NCI-H1105 treated with DMSO at 0.1 percent for 48 hours (cell line): ENCODE measurements at regions not wholly inside any gene's neighbourhood (a gene's known extent, or its start where the extent isn't known, plus 50 kb on each side); places are given as distances from the start of the nearest gene placed in this dataset.
"Not testable (repeated sequence)": the region's sequence is repeated elsewhere in the genome, so short reads cannot be mapped to it uniquely, and the experiment has no call there.

Experiments
- DNase-seq: peaks from one replicate; lab custom pipeline; 2025; lab: John Stamatoyannopoulos, UW

DNA sequence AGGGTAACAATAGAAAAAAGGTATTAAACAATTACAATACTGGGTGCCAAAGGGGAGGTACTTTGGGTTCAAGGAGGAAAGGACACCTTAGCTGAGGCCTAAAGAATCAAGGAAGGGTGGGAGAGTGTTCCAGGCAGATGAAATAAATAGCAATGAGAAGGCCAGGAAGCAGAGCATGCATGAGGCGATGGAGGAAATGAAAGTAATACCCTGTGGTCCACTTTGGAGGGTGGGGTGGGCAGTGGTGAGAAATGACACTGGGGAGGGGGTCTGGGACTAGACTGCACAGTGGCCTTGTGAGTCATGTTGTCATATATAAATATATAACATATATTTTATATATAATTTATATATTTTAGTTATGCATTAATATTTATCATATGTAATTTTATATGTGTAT, 55.9 kb downstream of the BHLHE40 start:
- DNase-seq, result no peak

DNA sequence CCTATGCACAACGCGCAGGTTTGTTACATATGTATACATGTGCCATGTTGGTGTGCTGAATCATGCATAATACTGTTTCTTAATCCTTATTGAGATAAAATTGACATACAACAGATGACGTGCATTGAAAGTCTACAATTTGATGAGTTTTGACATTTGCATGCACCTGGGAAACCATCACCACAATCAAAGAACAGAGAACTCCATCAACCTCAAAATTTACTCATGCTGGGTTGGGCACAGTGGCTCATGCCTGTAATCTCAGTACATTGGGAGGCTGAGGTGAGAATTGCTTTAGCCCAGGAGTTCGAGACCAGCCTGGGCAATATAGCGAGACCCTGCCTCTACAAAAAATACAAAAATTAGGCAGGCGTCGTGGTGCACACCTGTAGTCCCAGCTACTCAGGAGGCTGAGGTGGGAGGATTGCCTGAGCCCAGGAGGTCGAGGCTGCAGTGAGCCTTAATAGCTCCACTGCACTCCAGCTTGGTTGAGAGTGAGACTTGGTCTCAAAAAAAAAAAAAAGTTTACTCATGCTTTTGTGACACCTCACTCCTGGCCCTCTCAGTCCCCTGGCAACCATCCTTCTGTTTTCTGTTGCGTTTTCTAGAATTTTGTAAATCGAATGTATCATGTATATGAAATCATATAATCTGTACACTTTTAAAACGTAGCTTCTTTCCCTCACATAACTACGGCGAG, 56.6 kb downstream of the BHLHE40 start:
- no peak for DNase-seq

DNA sequence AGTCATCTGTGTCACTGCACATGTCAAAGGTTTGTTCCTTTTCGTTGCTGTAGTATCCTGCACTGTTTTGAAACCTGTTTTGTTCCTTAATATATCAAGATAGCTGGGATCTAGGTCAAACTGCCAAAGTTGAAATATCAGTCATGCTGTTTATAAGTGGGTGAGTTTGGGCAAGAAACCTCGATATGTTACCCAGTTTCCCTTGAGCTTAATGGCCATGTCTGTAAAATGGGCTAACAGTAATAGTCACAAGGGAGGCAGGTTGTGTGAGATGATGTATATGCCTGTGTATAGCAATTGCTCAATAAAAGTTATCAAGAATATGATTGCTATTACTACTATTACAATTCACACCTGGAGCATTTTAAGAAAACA, 57.1 kb downstream of the BHLHE40 start:
- DNase-seq, result no peak

GRCh38 chr3:5036858-5037257, 57.6 kb downstream of the BHLHE40 start:
- DNase-seq, result no peak

DNA sequence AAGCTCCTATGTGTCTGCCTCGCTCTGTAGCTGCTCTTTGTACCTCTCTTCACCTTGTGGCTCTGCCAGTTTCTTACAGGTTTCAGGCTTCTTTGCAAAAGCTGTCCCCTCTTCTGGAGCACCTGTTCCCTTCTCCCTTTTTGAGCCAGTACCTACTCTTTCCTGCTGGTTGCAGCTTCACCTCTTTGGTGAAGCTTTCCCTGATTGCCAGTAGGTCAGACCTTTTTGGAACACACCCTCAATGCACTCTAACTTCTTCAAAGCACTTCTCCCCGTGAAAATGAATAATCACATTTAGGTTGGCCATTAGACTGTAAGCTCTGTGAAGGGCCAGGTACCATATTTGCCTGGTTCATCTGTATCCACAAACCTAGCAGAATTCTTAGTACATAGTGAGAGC, 60.3 kb downstream of the BHLHE40 start:
- no peak for DNase-seq

GRCh38 chr3:5041315-5041714, 62.1 kb downstream of the BHLHE40 start:
- no peak for DNase-seq

DNA sequence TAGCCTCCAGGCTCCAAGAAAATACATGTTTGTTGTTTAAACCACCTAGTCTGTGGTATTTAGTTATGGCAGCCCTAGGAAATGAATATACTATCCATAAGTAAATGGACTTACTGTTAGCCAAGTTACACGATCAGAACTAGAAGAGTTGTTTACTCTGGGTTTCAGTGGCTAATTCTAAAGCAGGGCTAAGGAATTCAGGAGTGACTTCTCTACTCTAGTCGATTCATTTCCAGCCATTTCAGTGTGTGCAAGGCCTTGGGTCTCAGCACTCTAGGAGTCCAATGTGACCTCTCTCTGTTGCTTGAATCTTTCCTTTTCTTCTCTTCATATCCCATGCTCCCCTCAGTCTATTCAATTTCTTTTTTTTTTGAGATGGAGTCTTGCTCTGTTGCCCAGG, 66.7 kb downstream of the BHLHE40 start:
- no peak for DNase-seq

DNA sequence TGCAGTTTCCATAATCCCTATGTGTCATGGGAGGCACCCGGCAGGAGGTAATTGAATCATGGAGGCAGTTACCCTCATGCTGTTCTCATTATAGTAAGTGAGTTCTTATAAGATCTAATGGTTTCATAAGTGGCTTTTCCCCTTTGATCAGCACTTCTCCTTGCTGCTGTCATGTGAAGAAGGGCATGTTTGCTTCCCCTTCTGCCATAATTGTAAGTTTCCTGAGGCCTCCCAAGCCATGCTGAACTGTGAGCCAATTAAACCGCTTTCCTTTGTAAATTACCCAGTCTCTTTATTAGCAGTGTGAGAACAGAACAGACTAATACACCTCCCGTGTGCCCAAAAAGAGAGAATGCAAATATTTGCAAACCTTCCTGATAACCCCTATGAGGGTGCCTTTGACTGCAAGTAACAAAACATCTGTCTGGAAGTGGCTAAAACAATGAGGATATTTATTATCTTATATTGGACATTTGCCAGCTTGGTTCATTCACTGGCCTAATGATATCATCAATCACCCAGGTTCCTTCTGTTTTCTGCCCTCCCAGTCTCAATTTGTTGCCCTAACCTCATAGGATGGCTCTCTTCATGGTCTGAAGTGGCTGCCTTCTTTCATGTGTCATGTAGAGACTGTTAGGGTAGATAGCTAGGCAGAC, 68.7 kb downstream of the BHLHE40 start:
- peak; percentile 65 for DNase-seq

DNA sequence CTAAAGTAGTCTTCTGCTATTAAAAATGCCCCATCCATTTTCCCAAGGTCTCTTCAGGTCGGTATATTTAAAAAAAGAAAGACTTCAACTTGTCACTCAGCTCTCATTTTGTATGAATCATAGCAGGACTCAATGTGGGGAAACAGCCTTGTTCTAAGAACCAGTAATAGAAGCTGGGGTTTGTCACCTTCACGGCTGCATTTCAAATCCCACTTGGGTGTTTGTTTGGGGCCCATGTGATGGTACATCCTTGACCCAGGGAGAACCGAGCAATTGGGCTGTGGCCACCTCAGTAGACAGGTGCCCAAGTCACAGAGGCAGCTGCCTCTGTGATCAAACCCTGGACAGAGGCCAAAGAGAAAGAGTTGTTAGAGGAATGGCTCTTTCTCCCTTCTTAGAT, 70.3 kb upstream of the ARL8B start:
- DNase-seq, result peak; percentile 84

GRCh38 chr3:5052247-5052646, 69.8 kb upstream of the ARL8B start:
- no peak for DNase-seq

DNA sequence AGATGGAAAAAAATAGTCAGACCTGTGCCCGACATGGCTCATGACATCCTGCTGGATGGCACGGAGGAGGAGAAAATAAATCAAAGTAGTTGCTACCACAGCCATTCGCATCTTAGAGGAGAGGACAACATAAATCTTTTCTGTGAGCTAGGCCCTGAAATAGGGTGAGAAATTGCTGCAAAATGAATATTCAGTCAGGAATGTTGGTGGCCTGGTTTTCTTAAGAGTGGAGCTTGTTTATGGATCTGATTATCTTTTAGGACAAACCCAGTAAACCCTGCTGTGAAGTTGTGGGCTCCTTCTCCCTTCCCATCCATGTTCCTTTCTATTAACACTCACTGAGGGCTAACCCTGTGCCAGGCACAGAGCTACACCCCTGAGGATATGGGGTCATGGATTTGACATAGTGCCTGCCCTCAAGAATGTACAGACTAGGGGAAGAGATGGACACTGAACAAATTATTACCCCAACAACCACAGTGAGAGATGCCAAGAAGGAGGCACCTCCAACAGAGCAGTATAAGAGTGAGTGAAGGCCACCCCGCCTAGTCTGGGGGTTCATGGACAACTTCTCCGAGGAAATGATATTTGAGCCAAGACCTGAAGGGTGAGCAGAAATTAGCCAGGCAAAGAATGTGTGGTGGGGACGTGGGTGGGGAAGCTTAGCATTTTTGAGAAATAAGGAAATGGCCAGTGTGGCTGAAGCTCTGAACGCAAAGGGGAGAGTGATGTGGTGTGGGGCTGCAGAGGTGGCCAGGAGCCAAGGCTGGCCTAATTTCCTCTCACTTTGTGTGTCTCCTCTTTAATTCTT, 68.9 kb upstream of the ARL8B start:
- DNase-seq, result no peak

GRCh38 chr3:5054098-5054497, 68.0 kb upstream of the ARL8B start:
- no peak for DNase-seq

DNA sequence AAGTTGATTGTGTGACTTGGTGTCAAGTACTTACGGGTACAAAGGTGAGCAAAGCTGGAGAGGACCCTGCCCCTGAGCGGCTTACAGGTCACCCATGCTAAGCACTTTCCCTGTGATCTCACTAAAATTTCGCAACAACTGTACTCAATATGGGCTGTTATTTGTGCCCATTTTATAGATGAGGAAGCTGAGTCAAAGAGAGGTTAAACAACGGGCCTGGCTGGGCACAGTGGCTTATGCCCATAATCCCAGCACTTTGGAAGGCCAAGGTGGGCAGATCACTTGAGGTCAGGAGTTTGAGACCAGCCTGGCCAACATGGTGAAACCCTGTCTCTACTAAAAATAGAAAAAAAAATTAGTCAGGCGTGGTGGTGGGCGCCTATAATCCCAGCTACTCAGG, 67.5 kb upstream of the ARL8B start:
- not testable (repeated sequence) for DNase-seq

DNA sequence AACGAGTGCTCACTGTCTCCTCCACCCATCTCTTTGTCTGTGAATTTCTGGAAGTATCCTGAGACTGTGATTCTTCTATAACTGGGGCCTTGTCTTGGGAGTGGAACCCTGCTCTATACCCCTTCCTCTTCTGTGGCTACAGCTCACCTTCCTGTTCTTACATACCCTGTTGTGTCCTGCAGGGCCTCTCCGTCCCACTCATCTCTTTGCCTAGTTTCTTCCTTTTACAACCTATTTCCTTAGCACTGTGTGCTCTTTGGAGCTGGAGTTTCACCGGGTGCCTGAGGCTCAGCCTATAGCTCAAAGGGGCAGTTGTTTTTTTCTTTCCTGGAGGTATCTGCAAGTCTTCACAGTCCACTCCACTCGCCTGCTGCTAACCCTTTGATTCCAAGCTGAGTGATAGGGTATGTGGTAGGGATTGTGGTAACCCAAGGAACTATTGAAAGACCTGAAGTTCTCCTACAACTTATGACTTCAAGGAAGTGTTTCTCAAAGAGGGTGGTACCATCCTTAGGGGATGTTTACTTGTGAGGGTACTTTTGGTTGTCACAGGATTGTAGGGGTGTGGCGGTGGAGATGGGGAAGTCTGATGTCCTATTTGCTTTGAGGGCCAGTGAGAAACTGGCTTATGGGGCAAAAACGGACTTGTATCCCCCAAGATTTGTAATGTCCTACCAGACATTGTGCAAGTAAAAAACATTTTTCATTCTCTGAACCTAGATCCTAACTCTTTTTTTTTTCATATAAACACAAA, 66.6 kb upstream of the ARL8B start:
- DNase-seq, result no peak

DNA sequence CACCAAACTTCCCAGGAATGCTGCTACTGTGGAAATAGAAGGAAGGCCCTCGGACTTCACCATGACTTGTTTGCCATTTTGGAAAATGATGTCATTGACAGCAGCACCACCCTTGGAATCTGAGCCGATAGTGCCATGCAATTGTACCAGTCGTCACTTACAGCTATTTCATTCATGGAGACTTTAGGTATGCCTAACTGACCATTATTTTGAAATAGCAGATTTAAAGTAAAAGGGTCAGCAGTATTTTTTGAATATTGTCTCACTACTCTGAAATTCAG, 66.0 kb upstream of the ARL8B start:
- DNase-seq, result no peak

DNA sequence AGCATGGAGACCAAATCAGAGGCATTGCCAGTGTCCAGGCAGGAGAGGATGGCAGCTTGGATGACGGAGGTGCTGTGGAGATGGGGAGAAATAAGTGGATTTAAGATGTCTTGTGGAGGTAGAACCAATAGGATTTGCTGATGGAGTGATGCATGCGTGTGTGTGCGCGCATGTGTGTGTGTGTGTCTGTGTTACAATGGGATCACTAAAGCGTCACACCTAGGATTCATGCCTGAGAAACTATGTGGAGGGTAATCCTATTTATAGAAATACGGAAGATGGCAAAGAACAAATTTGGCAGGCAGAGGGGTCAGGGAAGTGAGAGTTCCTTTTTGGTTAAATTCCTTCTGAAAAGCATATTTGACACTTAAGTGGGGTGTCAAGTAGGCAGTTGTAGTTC, 64.8 kb upstream of the ARL8B start:
- DNase-seq, result no peak

DNA sequence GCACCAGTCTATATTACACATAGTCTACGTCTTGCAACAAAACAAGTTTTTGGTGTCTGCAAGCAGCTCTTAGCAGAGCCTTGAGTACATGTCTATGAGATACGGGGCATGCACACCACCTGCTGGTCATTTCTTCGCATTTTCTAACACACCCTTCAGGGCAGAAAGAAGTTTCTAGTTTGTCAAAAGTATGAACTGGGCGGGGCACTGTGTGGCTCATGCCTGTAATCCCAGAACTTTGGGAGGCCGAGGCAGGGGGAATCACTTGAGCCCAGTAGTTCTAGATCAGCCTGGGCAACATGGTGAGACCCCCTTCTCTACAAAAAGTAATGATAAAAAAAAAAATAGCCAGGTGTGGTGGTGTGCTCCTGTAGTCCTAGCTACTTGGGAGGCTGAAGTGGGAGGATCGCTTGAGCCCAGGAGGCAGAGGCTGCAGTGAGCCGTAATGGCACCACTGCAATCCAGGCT, 64.2 kb upstream of the ARL8B start:
- peak; percentile 5 for DNase-seq

GRCh38 chr3:5058471-5058951, 63.6 kb upstream of the ARL8B start:
- DNase-seq, result no peak

DNA sequence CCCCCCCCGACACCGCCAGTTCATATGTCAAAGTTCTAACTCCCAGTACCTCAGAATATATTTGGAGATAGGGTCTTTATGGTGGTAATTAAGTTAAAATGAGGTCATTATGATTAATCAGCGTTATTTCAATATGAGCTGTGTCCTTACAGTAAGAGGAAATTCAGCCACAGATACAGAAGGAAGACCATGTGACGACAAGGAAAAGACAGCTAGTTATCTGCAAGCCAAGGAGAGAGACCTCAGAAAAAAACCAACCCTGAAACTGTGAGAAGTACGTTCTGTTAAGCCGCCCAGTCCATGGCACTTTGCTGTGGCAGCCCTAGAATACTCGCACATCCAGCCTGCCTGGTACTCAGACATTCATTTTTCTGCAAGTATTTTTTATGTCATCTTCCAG, 62.3 kb upstream of the ARL8B start:
- DNase-seq, result no peak

DNA sequence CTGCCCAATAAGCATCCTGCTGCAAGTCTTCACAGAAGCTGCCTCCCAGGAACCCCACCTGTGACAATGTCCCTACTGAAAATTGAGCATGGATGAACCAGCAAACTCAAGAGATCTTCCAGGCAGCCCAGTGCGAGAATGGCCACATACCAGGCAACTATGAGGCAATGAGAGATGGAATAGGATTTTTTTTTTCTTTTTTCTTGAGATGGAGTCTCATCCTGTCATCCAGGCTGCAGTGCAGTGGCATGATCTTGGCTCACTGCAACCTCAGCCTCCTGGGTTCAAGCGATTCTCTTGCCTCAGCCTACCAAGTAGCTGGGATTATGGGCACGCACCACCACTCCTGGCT, 60.9 kb upstream of the ARL8B start:
- no peak for DNase-seq

DNA sequence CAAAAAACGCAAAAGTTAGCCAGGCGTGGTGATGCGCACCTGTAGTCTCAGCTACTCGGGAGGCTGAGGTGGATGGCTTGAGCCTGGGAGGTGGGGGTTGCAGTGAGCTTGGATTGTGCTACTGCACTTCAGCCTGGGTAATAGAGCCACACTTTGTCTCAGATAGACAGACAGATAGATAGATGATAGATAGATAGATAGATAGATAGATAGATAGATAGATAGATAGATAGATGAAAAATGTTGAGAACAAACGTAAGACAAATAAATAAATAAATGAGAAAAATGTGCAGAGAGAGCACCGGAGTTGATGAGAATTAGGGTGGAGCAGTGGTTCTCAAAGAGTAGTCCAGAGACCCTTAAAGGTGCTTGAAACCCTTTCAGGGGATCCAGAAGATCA, 58.4 kb upstream of the ARL8B start:
- no peak for DNase-seq

DNA sequence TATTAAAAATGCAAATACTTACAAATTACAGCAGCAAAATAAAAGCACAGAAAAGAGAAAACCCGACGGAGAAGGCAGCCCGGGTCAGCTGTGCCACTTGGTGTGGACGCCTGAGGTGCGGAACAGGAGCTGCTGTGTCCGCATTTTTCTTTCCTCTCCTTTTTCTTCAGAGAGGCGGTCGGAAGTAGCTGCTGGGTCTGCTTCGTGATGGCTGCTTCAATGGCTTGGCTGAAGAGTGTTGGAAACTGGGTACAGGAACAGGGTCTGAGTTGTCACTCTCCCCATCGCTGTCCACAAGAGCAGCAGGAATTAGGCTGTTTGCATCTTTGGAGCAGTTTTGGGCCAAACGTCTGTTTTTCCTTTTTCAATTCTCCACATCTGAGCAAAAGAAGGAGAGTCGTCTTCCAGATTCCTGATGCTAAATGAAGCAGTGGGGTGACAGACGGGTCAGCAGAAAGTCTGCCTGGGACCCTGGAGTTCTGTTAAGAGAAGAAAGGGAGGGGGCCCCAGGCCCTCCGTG, 53.5 kb upstream of the ARL8B start:
- DNase-seq, result no peak
